Transverse colon (tissue), 3 donors: ENCODE measurements at regions not wholly inside any gene's neighbourhood (a gene's known extent, or its start where the extent isn't known, plus 50 kb on each side); places are given as distances from the start of the nearest gene placed in this dataset.

Experiments used
- CTCF ChIP-seq, 5 experiments: fragments of 200-600 bp in 3 of 5; fragments of 450-650 bp in 2 of 5; sonication (generic) in 3 of 5; IDR thresholded peaks; 1 replicate in 2 of 5; 2 replicates in 3 of 5; pipeline ENCODE4 v1.5.1; 2016 to 2017; ENCODE audit warnings: antibody characterized with exemption in 5 of 5, inconsistent platforms in 3 of 5, mild to moderate bottlenecking in 2 of 5, moderate library complexity in 1 of 5
- POLR2A ChIP-seq: fragments of 450-650 bp; IDR thresholded peaks from one replicate; pipeline ENCODE4 v1.6.1; 2016; ENCODE audit warnings: antibody characterized with exemption, mild to moderate bottlenecking, moderate library complexity

- TF ChIP-seq POLR2A = no peak
- TF ChIP-seq CTCF (IDR thresholded peaks at IDR 0.05) = no peak
These were observed 658.2 kb downstream of the TDRD15 start for GRCh38 chr2:21781962-21782361.
